NCI-H446 treated with DMSO at 0.1 percent for 48 hours (cell line): ENCODE measurements at regions not wholly inside any gene's neighbourhood (a gene's known extent, or its start where the extent isn't known, plus 50 kb on each side); places are given as distances from the start of the nearest gene placed in this dataset.
"Not testable (repeated sequence)": the region's sequence is repeated elsewhere in the genome, so short reads cannot be mapped to it uniquely, and the experiment has no call there.

Experiments used
- DNase-seq: peaks from one replicate; lab custom pipeline; 2025; lab: John Stamatoyannopoulos, UW

- no peak for DNase-seq
Observed at GRCh38 chr5:44942524-44943001, 133.8 kb downstream of the MRPS30 start.

GRCh38 chr5:44943647-44944046 is 134.9 kb downstream of the MRPS30 start:
- no peak for DNase-seq

GRCh38 chr5:44945743-44946142 is 137.0 kb downstream of the MRPS30 start:
- DNase-seq: no peak

- peak; percentile 60 for DNase-seq
Observed at GRCh38 chr5:44949687-44950086, 140.9 kb downstream of the MRPS30 start.

- peak; percentile 44 for DNase-seq
Observed at GRCh38 chr5:44951371-44951770, 142.6 kb downstream of the MRPS30 start.

- peak; percentile 81 for DNase-seq
Observed at GRCh38 chr5:44952376-44952775, 143.6 kb downstream of the MRPS30 start.

- DNase-seq: no peak
Observed at GRCh38 chr5:44953078-44953477, 144.3 kb downstream of the MRPS30 start.

GRCh38 chr5:44958943-44959454 is 150.3 kb downstream of the MRPS30 start:
- DNase-seq: not testable (repeated sequence)

- no peak for DNase-seq
Observed at GRCh38 chr5:44969825-44970224, 161.1 kb downstream of the MRPS30 start.

GRCh38 chr5:44970963-44971362 is 162.2 kb downstream of the MRPS30 start:
- DNase-seq: not testable (repeated sequence)

GRCh38 chr5:44974813-44975212 is 166.1 kb downstream of the MRPS30 start:
- DNase-seq: no peak

GRCh38 chr5:44981708-44982107 is 173.0 kb downstream of the MRPS30 start:
- no peak for DNase-seq

GRCh38 chr5:44983006-44983405 is 174.3 kb downstream of the MRPS30 start:
- DNase-seq: no peak

- DNase-seq: no peak
Observed at GRCh38 chr5:44987026-44987425, 178.3 kb downstream of the MRPS30 start.

GRCh38 chr5:44991693-44992092 is 182.9 kb downstream of the MRPS30 start:
- DNase-seq: no peak

GRCh38 chr5:44993286-44993685 is 184.5 kb downstream of the MRPS30 start:
- no peak for DNase-seq

GRCh38 chr5:44997506-44997905 is 188.8 kb downstream of the MRPS30 start:
- no peak for DNase-seq

GRCh38 chr5:45007102-45007501 is 198.4 kb downstream of the MRPS30 start:
- not testable (repeated sequence) for DNase-seq

- DNase-seq: no peak
Observed at GRCh38 chr5:45017568-45017967, 208.8 kb downstream of the MRPS30 start.

GRCh38 chr5:45029553-45029952 is 220.8 kb downstream of the MRPS30 start:
- no peak for DNase-seq

- DNase-seq: no peak
Observed at GRCh38 chr5:45035991-45036390, 227.2 kb downstream of the MRPS30 start.

GRCh38 chr5:45037927-45038326 is 229.2 kb downstream of the MRPS30 start:
- no peak for DNase-seq

- DNase-seq: peak; percentile 85
Observed at GRCh38 chr5:45038366-45038987, 229.7 kb downstream of the MRPS30 start.

GRCh38 chr5:45042283-45042682 is 233.5 kb downstream of the MRPS30 start:
- DNase-seq: no peak
